Mononuclear cell (primary cell): ENCODE measurements at regions not wholly inside any gene's neighbourhood (a gene's known extent, or its start where the extent isn't known, plus 50 kb on each side); places are given as distances from the start of the nearest gene placed in this dataset.
"Not testable (repeated sequence)": the region's sequence is repeated elsewhere in the genome, so short reads cannot be mapped to it uniquely, and the experiment has no call there.

Experiments used
- H3K27me3 ChIP-seq: 2 replicates; pipeline ENCODE4 v1.6.0; 2011; ENCODE audit warnings: low read length, control low read depth; ENCODE audit not compliant: insufficient read depth
- H3K4me1 ChIP-seq: 2 replicates; pipeline ENCODE4 v1.5.1; 2011; ENCODE audit warnings: mild to moderate bottlenecking, low read length, control low read depth; ENCODE audit not compliant: insufficient read depth
- H3K4me3 ChIP-seq: 2 replicates; pipeline ENCODE4 v1.5.1; 2011; ENCODE audit warnings: mild to moderate bottlenecking, low read length, moderate library complexity
- H3K9me3 ChIP-seq: 2 replicates; pipeline ENCODE4 v1.5.1; 2011; ENCODE audit warnings: low read depth, mild to moderate bottlenecking, control low read depth, low read length

DNA sequence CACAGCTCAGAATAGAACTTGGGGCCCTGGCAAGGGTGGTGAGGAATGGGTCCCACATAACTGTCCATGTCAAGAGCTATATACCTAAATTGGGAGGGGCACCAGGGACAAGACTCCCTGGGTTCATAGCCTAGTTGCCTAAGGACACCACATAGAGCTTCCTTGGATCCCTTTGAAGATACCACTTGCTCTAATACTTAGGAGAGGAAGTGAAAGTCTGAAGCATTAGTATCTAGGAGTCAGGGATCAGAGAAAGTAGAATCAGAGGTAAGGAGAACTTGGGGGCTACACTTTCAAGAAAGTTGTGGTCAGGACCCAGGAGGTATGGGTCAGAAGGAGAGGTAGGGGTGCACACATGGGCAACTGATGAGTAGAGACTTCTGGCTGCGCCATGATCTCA is 318.2 kb upstream of the SLC39A10 start:
- no peaks in the 10 kb centered on the region for H3K27me3 ChIP-seq
- no peaks in the 10 kb centered on the region for H3K9me3 ChIP-seq
- no peaks in the 10 kb centered on the region for H3K4me1 ChIP-seq
- no peak overlapping the region for H3K4me3 ChIP-seq

DNA sequence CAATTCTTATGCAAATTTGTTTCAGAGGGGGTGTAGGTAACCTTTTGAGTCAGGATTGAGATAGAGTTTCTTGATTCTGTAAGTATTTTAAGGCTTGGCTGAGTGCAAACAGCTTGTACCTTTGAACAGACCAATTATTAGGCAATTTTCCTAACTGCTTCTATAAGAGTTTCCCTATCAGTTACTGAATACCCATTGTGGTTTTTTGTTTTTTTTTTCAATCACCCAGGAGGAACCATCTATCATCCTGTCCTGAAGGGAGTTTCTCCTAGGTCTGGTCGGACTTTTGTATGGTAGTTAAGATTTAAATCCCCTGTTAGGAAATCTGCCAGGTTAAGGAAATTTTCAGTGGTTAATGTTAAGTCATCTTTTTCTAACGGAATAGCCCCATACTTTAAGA is 319.4 kb upstream of the SLC39A10 start:
- H3K9me3 ChIP-seq: no peaks in the 10 kb centered on the region

DNA sequence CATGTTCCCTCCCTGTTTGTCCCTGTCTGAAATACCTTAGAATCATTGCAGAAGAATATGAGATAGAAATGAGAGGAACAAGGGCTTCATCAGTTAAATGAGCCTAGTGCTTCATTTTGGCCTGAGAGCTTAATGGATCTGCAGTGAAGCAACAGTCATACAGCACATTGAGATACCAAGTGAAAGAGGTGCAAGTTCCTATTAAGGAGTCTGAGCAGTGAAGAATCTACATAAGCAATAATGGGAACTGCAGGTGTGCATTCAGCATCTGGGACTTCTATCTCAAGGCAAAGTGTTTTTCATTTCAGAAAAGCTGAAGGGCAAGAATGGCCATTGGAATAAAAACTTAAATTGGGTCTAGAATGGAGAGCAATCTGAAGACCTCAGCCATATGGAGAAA is 323.2 kb upstream of the SLC39A10 start:
- no peak overlapping the region for H3K4me3 ChIP-seq
- no peaks in the 10 kb centered on the region for H3K4me1 ChIP-seq
- H3K27me3 ChIP-seq: no peaks in the 10 kb centered on the region
- no peaks in the 10 kb centered on the region for H3K9me3 ChIP-seq

More for the DNA sequence above, 319.4 kb upstream of the SLC39A10 start:
- no peaks in the 10 kb centered on the region for H3K27me3 ChIP-seq
- H3K4me3 ChIP-seq: no peak overlapping the region
- no peaks in the 10 kb centered on the region for H3K4me1 ChIP-seq

DNA sequence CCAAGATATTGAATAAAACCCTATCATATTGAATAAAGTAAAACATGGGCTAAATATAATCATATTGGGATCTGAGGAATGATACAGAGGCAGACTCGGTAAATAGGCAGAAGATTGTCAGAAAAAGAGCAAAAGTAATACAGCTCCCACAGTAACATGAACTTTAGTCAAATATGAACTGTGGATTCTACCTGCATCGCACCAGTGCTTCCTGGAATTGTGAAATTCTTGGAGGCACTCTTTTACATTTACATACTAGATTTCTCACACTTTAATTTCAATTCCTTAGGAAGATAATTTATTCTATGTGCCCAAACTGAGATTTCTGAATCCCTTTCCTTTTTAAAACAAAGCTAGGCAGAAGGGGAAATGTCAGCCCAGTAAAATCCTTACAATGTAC is 325.1 kb upstream of the SLC39A10 start:
- Histone ChIP-seq H3K4me3 (no peak overlapping the region), H3K9me3 (no peaks in the 10 kb centered on the region), H3K4me1 (no peaks in the 10 kb centered on the region), H3K27me3 (no peaks in the 10 kb centered on the region)

DNA sequence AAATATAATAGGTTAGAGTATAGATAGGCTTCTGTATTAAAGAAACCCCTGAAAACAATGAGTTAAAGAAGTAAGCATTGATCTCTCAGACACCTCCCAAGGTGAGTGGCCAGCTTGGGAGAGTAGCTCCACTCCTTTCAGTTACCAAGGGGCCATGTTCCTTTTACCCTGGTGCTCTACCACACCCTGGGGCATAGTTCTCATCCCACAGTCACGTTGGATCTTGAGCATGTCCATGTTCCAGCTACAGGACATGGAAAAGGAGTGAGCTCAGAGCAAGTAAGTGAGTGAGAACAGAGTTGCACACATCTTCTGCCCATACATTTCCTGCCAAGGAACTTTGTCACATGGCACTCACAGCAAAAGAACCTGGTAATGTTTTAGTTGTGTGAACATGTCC is 325.9 kb upstream of the SLC39A10 start:
- no peaks in the 10 kb centered on the region for H3K9me3 ChIP-seq
- H3K27me3 ChIP-seq: no peaks in the 10 kb centered on the region
- H3K4me1 ChIP-seq: no peaks in the 10 kb centered on the region
- H3K4me3 ChIP-seq: no peak overlapping the region

DNA sequence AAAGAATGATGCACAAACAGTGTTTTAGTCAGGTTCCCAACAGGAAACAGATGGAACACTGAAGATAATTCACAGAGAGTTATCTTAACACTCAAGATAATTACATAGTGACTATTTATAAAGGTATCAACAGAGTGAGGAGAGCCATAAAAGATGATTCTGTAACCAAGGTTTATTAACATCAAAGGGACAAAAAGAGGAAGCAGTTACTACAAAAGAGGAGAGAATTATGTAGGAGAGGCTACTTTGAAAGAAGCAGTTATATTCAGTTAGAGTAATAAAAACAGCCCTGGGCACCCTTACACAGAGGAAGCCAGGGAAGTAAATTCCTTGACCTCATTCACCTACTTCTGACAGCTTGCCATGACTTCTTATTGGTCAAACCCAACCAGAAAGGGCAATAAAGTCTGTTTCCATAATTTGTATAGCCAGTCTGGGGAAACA is 326.5 kb upstream of the SLC39A10 start:
- Histone ChIP-seq H3K9me3 (no peaks in the 10 kb centered on the region), H3K4me1 (no peaks in the 10 kb centered on the region), H3K27me3 (no peaks in the 10 kb centered on the region), H3K4me3 (no peak overlapping the region)

DNA sequence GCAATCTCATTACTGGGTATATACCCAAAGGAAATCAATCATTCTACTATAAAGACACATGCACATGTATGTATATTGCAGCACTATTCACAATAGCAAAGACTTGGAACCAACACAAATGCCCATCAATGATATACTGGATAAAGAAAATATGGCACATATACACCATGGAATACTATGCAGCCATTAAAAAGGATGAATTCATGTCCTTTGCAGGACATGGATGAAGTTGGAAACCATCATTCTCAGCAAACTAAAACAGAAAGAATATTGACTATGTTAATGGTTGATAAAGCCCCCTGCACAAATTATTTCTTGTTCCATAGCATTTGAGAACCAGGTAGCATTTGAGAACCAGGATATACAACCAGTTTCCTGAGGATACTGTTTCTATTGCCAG is 327.2 kb upstream of the SLC39A10 start:
- H3K4me3 ChIP-seq, H3K4me1 ChIP-seq, H3K9me3 ChIP-seq, H3K27me3 ChIP-seq: not testable (repeated sequence)

DNA sequence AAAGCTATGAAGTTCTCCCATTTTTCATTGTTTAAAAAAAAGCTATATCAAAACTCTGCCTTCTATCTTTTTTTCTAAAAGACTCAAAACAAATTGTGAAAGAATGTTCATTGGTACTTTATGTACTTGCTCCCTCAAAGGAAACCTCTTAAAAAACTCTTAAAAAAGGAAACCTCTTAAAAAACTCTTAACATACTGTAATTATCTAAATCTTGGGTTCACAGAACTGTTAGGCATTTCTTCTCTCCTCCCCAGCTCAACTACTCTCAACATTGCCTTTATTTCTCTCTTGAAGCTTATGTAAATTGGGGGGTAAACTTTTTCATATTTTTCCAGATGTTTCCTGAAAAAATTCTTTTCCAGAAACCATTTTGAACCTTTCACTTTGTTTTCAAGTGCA is 330.5 kb upstream of the SLC39A10 start:
- no peaks in the 10 kb centered on the region for H3K4me1 ChIP-seq
- no peaks in the 10 kb centered on the region for H3K27me3 ChIP-seq
- H3K9me3 ChIP-seq: no peaks in the 10 kb centered on the region

DNA sequence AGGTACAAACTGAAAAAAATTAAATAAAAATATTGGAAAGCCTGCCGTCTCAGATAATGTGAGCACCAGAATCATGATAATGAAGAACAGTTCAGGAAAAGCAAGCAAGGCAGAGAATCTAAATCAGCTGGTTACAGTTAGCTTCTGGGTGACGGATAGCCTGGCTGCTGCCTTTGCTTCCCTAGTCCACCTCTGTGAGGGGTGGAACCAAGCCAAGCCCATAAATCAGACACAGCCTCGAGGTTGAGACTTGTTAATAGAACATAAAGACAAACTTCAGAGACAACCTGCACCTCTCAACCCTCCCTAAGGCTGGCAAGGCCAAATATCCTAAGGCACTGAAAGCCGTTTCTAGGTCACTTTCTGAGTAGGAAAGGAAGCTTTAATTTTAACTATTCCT is 334.7 kb upstream of the SLC39A10 start:
- H3K4me3 ChIP-seq: no peak overlapping the region
- no peaks in the 10 kb centered on the region for H3K27me3 ChIP-seq
- H3K9me3 ChIP-seq: no peaks in the 10 kb centered on the region
- no peaks in the 10 kb centered on the region for H3K4me1 ChIP-seq

More for the DNA sequence above, 330.5 kb upstream of the SLC39A10 start:
- H3K4me3 ChIP-seq: no peak overlapping the region

DNA sequence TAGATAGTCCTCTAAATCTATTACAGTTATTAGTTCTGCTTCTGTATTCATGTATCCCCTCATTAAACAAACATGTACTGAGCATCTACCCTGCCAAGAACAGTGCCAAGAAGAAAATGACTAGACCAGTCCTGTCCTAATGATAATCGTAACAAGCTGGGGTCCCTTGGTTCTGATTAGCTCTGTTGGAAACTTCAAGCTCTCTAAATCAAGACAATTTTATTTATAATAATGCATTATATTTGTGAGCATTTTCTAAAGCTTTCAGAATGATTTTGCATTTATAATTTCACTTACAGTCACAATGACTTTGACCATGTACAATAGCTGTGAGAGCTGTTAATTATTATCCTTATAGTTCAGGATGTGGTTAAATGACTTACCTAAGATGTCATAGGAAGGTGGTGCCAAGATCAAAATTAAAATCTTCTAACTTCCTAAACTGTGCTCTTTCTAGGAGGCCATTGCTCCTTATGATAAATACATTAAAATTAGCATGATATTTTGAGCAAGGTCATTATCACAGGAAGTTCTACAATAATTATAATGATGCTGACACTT is 336.5 kb upstream of the SLC39A10 start:
- H3K9me3 ChIP-seq: no peaks in the 10 kb centered on the region
- no peak overlapping the region for H3K4me3 ChIP-seq
- H3K4me1 ChIP-seq: no peaks in the 10 kb centered on the region
- no peaks in the 10 kb centered on the region for H3K27me3 ChIP-seq

DNA sequence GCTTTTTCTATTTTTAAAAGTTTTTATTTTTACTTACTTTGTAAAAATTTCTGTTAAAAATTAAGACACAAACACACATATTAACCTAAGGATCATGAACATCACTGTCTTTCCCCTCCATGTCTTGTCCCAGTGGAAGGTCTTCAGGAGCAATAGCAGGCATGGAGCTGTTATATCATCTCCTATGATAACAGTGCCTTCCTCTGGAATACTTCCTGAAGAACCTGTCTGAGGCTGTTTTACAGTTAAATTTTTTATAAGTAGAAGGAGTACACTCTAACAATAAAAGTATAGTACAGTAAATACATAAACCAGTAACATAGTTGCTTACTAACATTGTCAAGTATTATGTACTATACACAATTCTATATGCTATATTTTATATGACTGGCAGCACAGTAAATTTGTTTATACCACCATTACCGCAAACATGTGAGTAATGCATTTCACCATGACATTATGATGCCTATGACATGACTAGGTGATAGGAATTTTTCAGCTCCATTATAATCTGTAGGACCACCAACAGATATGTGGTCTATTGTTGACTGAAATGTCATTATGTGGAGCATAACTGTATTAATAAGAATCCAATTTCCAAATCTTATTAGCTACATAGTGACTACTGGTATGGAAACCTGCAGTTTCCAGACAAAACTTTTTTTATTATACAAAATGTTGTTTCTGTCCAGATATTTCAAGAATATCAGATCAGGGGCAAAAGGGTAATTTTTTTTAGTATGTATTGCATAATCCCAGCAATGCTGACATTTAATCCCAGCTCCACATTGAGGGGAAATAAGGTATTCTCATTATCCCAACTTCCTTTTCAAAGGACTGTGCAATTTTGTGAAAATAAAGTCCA is 337.2 kb upstream of the SLC39A10 start:
- no peaks in the 10 kb centered on the region for H3K4me1 ChIP-seq
- H3K9me3 ChIP-seq: no peaks in the 10 kb centered on the region
- H3K4me3 ChIP-seq: no peak overlapping the region
- H3K27me3 ChIP-seq: no peaks in the 10 kb centered on the region

DNA sequence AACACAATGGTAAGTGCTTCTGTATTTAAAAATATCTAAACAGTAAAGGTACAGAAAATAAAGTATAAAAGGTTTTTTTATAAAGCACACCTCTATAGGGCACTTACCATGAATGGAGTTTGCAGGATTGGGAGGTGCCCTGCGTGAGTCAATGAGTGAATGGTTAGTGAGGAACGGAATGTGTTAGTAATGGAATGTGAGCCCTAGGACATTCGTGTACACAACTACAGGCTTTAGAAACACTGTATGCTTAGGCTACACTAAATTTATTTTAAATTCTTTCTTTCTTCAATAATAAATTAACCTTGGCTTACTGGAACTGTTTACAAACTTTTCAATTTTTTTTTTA is 337.9 kb upstream of the SLC39A10 start:
- no peaks in the 10 kb centered on the region for H3K4me1 ChIP-seq
- H3K27me3 ChIP-seq: no peaks in the 10 kb centered on the region
- no peak overlapping the region for H3K4me3 ChIP-seq
- no peaks in the 10 kb centered on the region for H3K9me3 ChIP-seq

DNA sequence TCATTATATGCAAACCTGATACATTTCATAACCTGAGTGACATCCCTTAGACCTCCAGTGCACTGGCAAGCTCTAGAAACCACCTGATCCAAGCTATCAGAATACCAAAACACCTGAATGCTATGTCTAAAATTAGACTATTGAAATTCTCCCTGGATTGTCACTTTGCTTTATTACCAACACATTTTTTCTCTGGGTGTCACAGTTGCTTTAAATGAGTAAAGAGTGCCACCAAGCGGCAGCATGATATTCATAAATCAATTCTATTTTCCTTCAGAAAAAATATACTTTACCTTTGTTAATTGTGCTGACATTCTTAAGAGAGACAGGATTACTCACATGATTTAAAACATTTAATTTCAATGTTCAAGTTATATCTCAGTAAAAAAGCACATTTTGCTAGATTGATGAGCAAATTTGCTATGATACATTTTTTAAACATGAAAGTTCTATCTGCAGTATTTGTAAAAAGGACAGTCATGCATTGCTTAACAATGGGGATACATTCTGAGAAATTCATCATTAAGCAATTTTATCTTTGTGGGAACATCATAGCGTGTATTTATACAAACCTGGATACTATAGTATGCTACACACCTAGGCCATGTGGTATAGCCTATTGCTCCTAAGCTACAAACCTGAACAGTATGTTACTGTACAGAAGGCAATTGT is 338.4 kb upstream of the SLC39A10 start:
- H3K27me3 ChIP-seq: no peaks in the 10 kb centered on the region
- H3K4me1 ChIP-seq: no peaks in the 10 kb centered on the region
- no peak overlapping the region for H3K4me3 ChIP-seq
- H3K9me3 ChIP-seq: no peaks in the 10 kb centered on the region

DNA sequence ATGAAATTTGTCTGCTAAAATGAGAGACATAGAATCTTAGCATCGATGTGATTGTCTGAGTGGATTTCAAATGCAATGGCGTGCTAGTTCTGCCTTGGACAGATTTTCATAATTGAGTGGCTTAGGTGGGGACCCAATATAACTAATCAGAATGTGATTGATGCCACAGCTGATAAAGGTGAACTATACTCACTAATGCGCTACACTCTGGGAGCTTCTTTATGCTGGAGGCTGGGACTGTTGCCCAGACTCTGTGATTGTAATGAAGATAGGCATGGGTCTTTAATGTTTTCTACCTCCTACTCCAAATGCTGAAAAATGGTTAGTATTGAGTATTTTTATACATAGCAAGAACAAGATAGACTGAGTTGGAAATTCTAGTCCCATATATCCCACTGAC is 339.5 kb upstream of the SLC39A10 start:
- no peaks in the 10 kb centered on the region for H3K27me3 ChIP-seq
- no peak overlapping the region for H3K4me3 ChIP-seq
- H3K9me3 ChIP-seq: no peaks in the 10 kb centered on the region
- no peaks in the 10 kb centered on the region for H3K4me1 ChIP-seq

DNA sequence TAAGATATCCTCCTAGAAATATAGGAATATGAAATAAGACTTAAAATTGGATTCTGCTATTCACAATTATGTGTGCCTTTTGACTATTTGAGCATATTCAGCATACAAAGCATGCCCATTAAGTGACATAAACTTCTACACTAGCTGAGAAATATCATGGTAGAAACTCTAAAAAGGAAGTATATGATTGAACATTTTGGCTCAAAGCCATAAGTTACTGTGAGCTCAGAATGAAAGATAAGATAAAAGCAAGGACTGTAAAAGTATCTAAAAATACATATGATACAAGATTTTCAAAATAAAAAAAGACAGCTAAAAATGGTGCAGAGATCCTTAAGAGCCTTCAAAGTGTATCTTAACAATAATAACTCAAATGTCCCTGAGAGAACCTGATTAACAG is 340.5 kb upstream of the SLC39A10 start:
- Histone ChIP-seq H3K4me3 (no peak overlapping the region), H3K27me3 (no peaks in the 10 kb centered on the region), H3K4me1 (no peaks in the 10 kb centered on the region), H3K9me3 (no peaks in the 10 kb centered on the region)
